ENCODE measurements at regions not wholly inside any gene's neighbourhood (a gene's known extent, or its start where the extent isn't known, plus 50 kb on each side); places are given as distances from the start of the nearest gene placed in this dataset.
A peak's percentile ranks its signal among the peaks of the same experiment; 100 is the strongest.

- DNase-seq (ENCODE audit: low spot score) (no peak), FAIRE-seq (no peak)
Measured at GRCh38 chr12:88781909-88782308, 201.6 kb upstream of the KITLG start.

- DNase-seq (ENCODE audit: low spot score) (no peak), FAIRE-seq (no peak)
Measured at GRCh38 chr12:88778064-88778463, 197.8 kb upstream of the KITLG start.

- DNase-seq (ENCODE audit: low spot score) (no peak), FAIRE-seq (no peak)
Measured at GRCh38 chr12:88775742-88776151, 195.5 kb upstream of the KITLG start.

GRCh38 chr12:88767699-88768098, 187.4 kb upstream of the KITLG start:
- no peak for DNase-seq (ENCODE audit: low spot score)
- no peak for FAIRE-seq

- no peak for FAIRE-seq
- no peak for DNase-seq (ENCODE audit: low spot score)
Measured at GRCh38 chr12:88764781-88765480, 184.7 kb upstream of the KITLG start.

- DNase-seq (ENCODE audit: low spot score): no peak
- FAIRE-seq: no peak
Measured at GRCh38 chr12:88763536-88764100, 183.3 kb upstream of the KITLG start.

- FAIRE-seq: no peak
- no peak for DNase-seq (ENCODE audit: low spot score)
Measured at GRCh38 chr12:88758176-88758575, 177.9 kb upstream of the KITLG start.

GRCh38 chr12:88756917-88757316, 176.6 kb upstream of the KITLG start:
- FAIRE-seq (no peak), DNase-seq (ENCODE audit: low spot score) (no peak)

- DNase-seq (ENCODE audit: low spot score): no peak
- FAIRE-seq: no peak
Measured at GRCh38 chr12:88756153-88756552, 175.9 kb upstream of the KITLG start.

- DNase-seq (ENCODE audit: low spot score) (no peak), FAIRE-seq (no peak)
Measured at GRCh38 chr12:88753707-88754106, 173.4 kb upstream of the KITLG start.

- DNase-seq (ENCODE audit: low spot score) (peak; percentile 4), FAIRE-seq (no peak)
Measured at GRCh38 chr12:88753066-88753465, 172.8 kb upstream of the KITLG start.

GRCh38 chr12:88752183-88752582, 171.9 kb upstream of the KITLG start:
- DNase-seq (ENCODE audit: low spot score) (no peak), FAIRE-seq (no peak)

- no peak for FAIRE-seq
- no peak for DNase-seq (ENCODE audit: low spot score)
Measured at GRCh38 chr12:88750867-88751543, 170.7 kb upstream of the KITLG start.

GRCh38 chr12:88746386-88746785, 166.1 kb upstream of the KITLG start:
- no peak for FAIRE-seq
- DNase-seq (ENCODE audit: low spot score): no peak

GRCh38 chr12:88743946-88744685, 163.8 kb upstream of the KITLG start:
- DNase-seq (ENCODE audit: low spot score) (no peak), FAIRE-seq (no peak)

GRCh38 chr12:88737838-88738472, 157.7 kb upstream of the KITLG start:
- DNase-seq (ENCODE audit: low spot score) (no peak), FAIRE-seq (no peak)

- no peak for DNase-seq (ENCODE audit: low spot score)
- FAIRE-seq: no peak
Measured at GRCh38 chr12:88736031-88736430, 155.8 kb upstream of the KITLG start.

GRCh38 chr12:88733008-88733407, 152.7 kb upstream of the KITLG start:
- no peak for FAIRE-seq
- DNase-seq (ENCODE audit: low spot score): no peak

GRCh38 chr12:88729196-88729595, 148.9 kb upstream of the KITLG start:
- FAIRE-seq: no peak
- no peak for DNase-seq (ENCODE audit: low spot score)

GRCh38 chr12:88726806-88727720, 146.8 kb upstream of the KITLG start:
- no peak for FAIRE-seq
- no peak for DNase-seq (ENCODE audit: low spot score)

Measured in urothelium cell line (cell line).